ENCODE measurements at regions not wholly inside any gene's neighbourhood (a gene's known extent, or its start where the extent isn't known, plus 50 kb on each side); places are given as distances from the start of the nearest gene placed in this dataset.

- no peaks in the 10 kb centered on the region for H3K9me3 Mint-ChIP-seq
- CTCF ChIA-PET, result no interaction called here
Measured at GRCh38 chr10:121405953-121406352, 192.3 kb downstream of the FGFR2 start.

GRCh38 chr10:121406823-121407545, 191.3 kb downstream of the FGFR2 start:
- H3K27ac Mint-ChIP-seq, result no peak overlapping the region
- no peaks in the 10 kb centered on the region for H3K36me3 Mint-ChIP-seq
- H3K4me3 Mint-ChIP-seq, result no peak overlapping the region
- H3K27me3 Mint-ChIP-seq, result no peaks in the 10 kb centered on the region
- no peak for DNase-seq
- H3K4me1 Mint-ChIP-seq, result no peaks in the 10 kb centered on the region
- CTCF ChIA-PET, result no interaction called here
- no peaks in the 10 kb centered on the region for H3K9me3 Mint-ChIP-seq

More at GRCh38 chr10:121405953-121406352, 192.3 kb downstream of the FGFR2 start:
- Mint-ChIP-seq H3K4me3 (no peak overlapping the region), H3K27me3 (no peaks in the 10 kb centered on the region), H3K4me1 (no peaks in the 10 kb centered on the region), H3K36me3 (no peaks in the 10 kb centered on the region), H3K27ac (no peak overlapping the region)
- DNase-seq, result no peak

- Mint-ChIP-seq H3K4me1 (no peaks in the 10 kb centered on the region), H3K4me3 (no peak overlapping the region), H3K9me3 (no peaks in the 10 kb centered on the region), H3K27me3 (no peaks in the 10 kb centered on the region), H3K27ac (no peak overlapping the region), H3K36me3 (no peaks in the 10 kb centered on the region)
- CTCF ChIA-PET, result no interaction called here
- no peak for DNase-seq
Measured at GRCh38 chr10:121409466-121410104, 188.7 kb downstream of the FGFR2 start.

GRCh38 chr10:121411004-121411403, 187.2 kb downstream of the FGFR2 start:
- no peak overlapping the region for H3K27ac Mint-ChIP-seq
- no peaks in the 10 kb centered on the region for H3K4me1 Mint-ChIP-seq
- no peaks in the 10 kb centered on the region for H3K36me3 Mint-ChIP-seq
- no peaks in the 10 kb centered on the region for H3K9me3 Mint-ChIP-seq
- no peaks in the 10 kb centered on the region for H3K27me3 Mint-ChIP-seq
- CTCF ChIA-PET, result interaction anchor here (0.5 kb wide), 1 partner anchor 282 kb away, joined by 3 read pairs; no protein-coding TSS in a partner anchor
- H3K4me3 Mint-ChIP-seq, result no peak overlapping the region
- DNase-seq, result no peak

GRCh38 chr10:121413951-121414350, 184.3 kb downstream of the FGFR2 start:
- H3K4me3 Mint-ChIP-seq, result no peak overlapping the region

GRCh38 chr10:121414366-121415062, 183.7 kb downstream of the FGFR2 start:
- DNase-seq, result no peak
- CTCF ChIA-PET, result no interaction called here

More at GRCh38 chr10:121413951-121414350, 184.3 kb downstream of the FGFR2 start:
- Mint-ChIP-seq H3K27me3 (no peaks in the 10 kb centered on the region), H3K27ac (no peak overlapping the region), H3K9me3 (no peaks in the 10 kb centered on the region), H3K4me1 (no peaks in the 10 kb centered on the region), H3K36me3 (no peaks in the 10 kb centered on the region)
- DNase-seq, result no peak
- CTCF ChIA-PET, result no interaction called here

GRCh38 chr10:121415063-121415399, 183.2 kb downstream of the FGFR2 start:
- H3K27ac Mint-ChIP-seq, result no peak overlapping the region
- no peak for DNase-seq
- H3K27me3 Mint-ChIP-seq, result no peaks in the 10 kb centered on the region
- H3K4me1 Mint-ChIP-seq, result no peaks in the 10 kb centered on the region
- CTCF ChIA-PET, result no interaction called here
- H3K9me3 Mint-ChIP-seq, result no peaks in the 10 kb centered on the region
- no peaks in the 10 kb centered on the region for H3K36me3 Mint-ChIP-seq
- no peak overlapping the region for H3K4me3 Mint-ChIP-seq

More at GRCh38 chr10:121414366-121415062, 183.7 kb downstream of the FGFR2 start:
- Mint-ChIP-seq H3K36me3 (no peaks in the 10 kb centered on the region), H3K4me1 (no peaks in the 10 kb centered on the region), H3K27me3 (no peaks in the 10 kb centered on the region), H3K27ac (no peak overlapping the region), H3K9me3 (no peaks in the 10 kb centered on the region), H3K4me3 (no peak overlapping the region)

GRCh38 chr10:121416071-121416470, 182.2 kb downstream of the FGFR2 start:
- CTCF ChIA-PET, result interaction anchor here (0.6 kb wide), 1 partner anchor 21 kb away, joined by 3 read pairs; no protein-coding TSS in a partner anchor

GRCh38 chr10:121417298-121417697, 180.9 kb downstream of the FGFR2 start:
- Mint-ChIP-seq H3K4me1 (no peaks in the 10 kb centered on the region), H3K36me3 (no peaks in the 10 kb centered on the region), H3K27ac (no peak overlapping the region), H3K9me3 (no peaks in the 10 kb centered on the region), H3K27me3 (no peaks in the 10 kb centered on the region), H3K4me3 (no peak overlapping the region)
- DNase-seq, result no peak
- CTCF ChIA-PET, result no interaction called here

More at GRCh38 chr10:121416071-121416470, 182.2 kb downstream of the FGFR2 start:
- Mint-ChIP-seq H3K4me3 (no peak overlapping the region), H3K9me3 (no peaks in the 10 kb centered on the region), H3K4me1 (no peaks in the 10 kb centered on the region), H3K27me3 (no peaks in the 10 kb centered on the region), H3K36me3 (no peaks in the 10 kb centered on the region), H3K27ac (no peak overlapping the region)
- DNase-seq, result no peak

- no peak overlapping the region for H3K27ac Mint-ChIP-seq
- no peaks in the 10 kb centered on the region for H3K36me3 Mint-ChIP-seq
- CTCF ChIA-PET, result no interaction called here
- H3K4me1 Mint-ChIP-seq, result no peaks in the 10 kb centered on the region
- no peak for DNase-seq
- no peaks in the 10 kb centered on the region for H3K9me3 Mint-ChIP-seq
- no peaks in the 10 kb centered on the region for H3K27me3 Mint-ChIP-seq
- H3K4me3 Mint-ChIP-seq, result no peak overlapping the region
Measured at GRCh38 chr10:121418126-121418777, 180.0 kb downstream of the FGFR2 start.

- DNase-seq, result no peak
- no peaks in the 10 kb centered on the region for H3K9me3 Mint-ChIP-seq
- no peaks in the 10 kb centered on the region for H3K27me3 Mint-ChIP-seq
- H3K27ac Mint-ChIP-seq, result no peak overlapping the region
- no peak overlapping the region for H3K4me3 Mint-ChIP-seq
- no peaks in the 10 kb centered on the region for H3K4me1 Mint-ChIP-seq
- CTCF ChIA-PET, result interaction anchor here (0.6 kb wide), 1 partner anchor 1309 kb away, joined by 4 read pairs; no protein-coding TSS in a partner anchor
- no peaks in the 10 kb centered on the region for H3K36me3 Mint-ChIP-seq
Measured at GRCh38 chr10:121420006-121420405, 178.2 kb downstream of the FGFR2 start.

- DNase-seq, result no peak
- H3K36me3 Mint-ChIP-seq, result no peaks in the 10 kb centered on the region
- no peak overlapping the region for H3K27ac Mint-ChIP-seq
- CTCF ChIA-PET, result no interaction called here
- no peaks in the 10 kb centered on the region for H3K9me3 Mint-ChIP-seq
- H3K4me1 Mint-ChIP-seq, result no peaks in the 10 kb centered on the region
- no peak overlapping the region for H3K4me3 Mint-ChIP-seq
- H3K27me3 Mint-ChIP-seq, result no peaks in the 10 kb centered on the region
Measured at GRCh38 chr10:121422096-121422495, 176.1 kb downstream of the FGFR2 start.

GRCh38 chr10:121425623-121426022, 172.6 kb downstream of the FGFR2 start:
- CTCF ChIA-PET, result no interaction called here
- Mint-ChIP-seq H3K27me3 (no peaks in the 10 kb centered on the region), H3K9me3 (peaks cover 2% of the 10 kb centered on the region), H3K27ac (no peak overlapping the region), H3K4me3 (no peak overlapping the region), H3K4me1 (no peaks in the 10 kb centered on the region), H3K36me3 (no peaks in the 10 kb centered on the region)
- no peak for DNase-seq

GRCh38 chr10:121426307-121426706, 171.9 kb downstream of the FGFR2 start:
- H3K4me1 Mint-ChIP-seq, result no peaks in the 10 kb centered on the region

More at GRCh38 chr10:121426307-121426706, 171.9 kb downstream of the FGFR2 start:
- H3K9me3 Mint-ChIP-seq, result peaks cover 6% of the 10 kb centered on the region
- H3K4me3 Mint-ChIP-seq, result no peak overlapping the region
- no peaks in the 10 kb centered on the region for H3K36me3 Mint-ChIP-seq
- DNase-seq, result no peak
- CTCF ChIA-PET, result no interaction called here
- H3K27me3 Mint-ChIP-seq, result no peaks in the 10 kb centered on the region
- no peak overlapping the region for H3K27ac Mint-ChIP-seq

All from activated naive CD4-positive, alpha-beta T cell treated with anti-CD3 and anti-CD28 coated beads, Interleukin-2, amount 10 ng/mL, durations not matched to agents 7 days and 5 days (primary cell).